CD4-positive, CD25-positive, alpha-beta regulatory T cell (primary cell): ENCODE measurements at regions not wholly inside any gene's neighbourhood (a gene's known extent, or its start where the extent isn't known, plus 50 kb on each side); places are given as distances from the start of the nearest gene placed in this dataset.

Experiments used
- ATAC-seq, 2 donors: fragments of 150-1000 bp; cut with Tn5 transposase; one replicate each; pipeline ENCODE4 v1.10.0; 2021; ENCODE audit warnings: low read depth in 2 of 2, moderate number of reproducible peaks in 2 of 2, moderate library complexity in 1 of 2
- DNase-seq, 3 donors: peaks; one replicate each; pipeline versions ENCODE4 v3.0.0 to v3.0.0-alpha.2; 2012 to 2022; ENCODE audit warnings: mixed read lengths in 1 of 3
- H3K27ac ChIP-seq: one replicate; pipeline ENCODE4 v1.7.0; 2013; ENCODE audit warnings: mild to moderate bottlenecking, low read length; ENCODE audit not compliant: insufficient read depth, poor library complexity, severe bottlenecking
- H3K27me3 ChIP-seq: one replicate; pipeline ENCODE4 v1.7.0; 2013; ENCODE audit warnings: low read length; ENCODE audit not compliant: control insufficient read depth, insufficient read depth
- H3K36me3 ChIP-seq: one replicate; pipeline ENCODE4 v1.7.0; 2013; ENCODE audit warnings: mild to moderate bottlenecking, low read length, moderate library complexity; ENCODE audit not compliant: control insufficient read depth, insufficient read depth
- H3K4me1 ChIP-seq: 2 replicates; pipeline ENCODE4 v1.7.0; 2013; ENCODE audit warnings: mild to moderate bottlenecking, low read length; ENCODE audit not compliant: insufficient read depth, control insufficient read depth, poor library complexity, severe bottlenecking
- H3K4me3 ChIP-seq: one replicate; pipeline ENCODE4 v1.7.0; 2013; ENCODE audit warnings: low read depth, mild to moderate bottlenecking, low read length, moderate library complexity
- H3K9me3 ChIP-seq, 2 experiments: 1 replicate in 1 of 2; 2 replicates in 1 of 2; pipeline ENCODE4 v1.7.0; 2013; ENCODE audit warnings: low read length in 2 of 2, mild to moderate bottlenecking in 1 of 2, moderate library complexity in 1 of 2; ENCODE audit not compliant: control insufficient read depth in 2 of 2
- H3K27ac Mint-ChIP-seq, 3 donors: one replicate each; pipeline ENCODE4 v1.8.0; 2020 to 2022; ENCODE audit warnings: mild to moderate bottlenecking in 3 of 3, mixed read lengths in 3 of 3, moderate library complexity in 2 of 3
- H3K27me3 Mint-ChIP-seq: one replicate; pipeline ENCODE4 v1.8.0; 2022; ENCODE audit warnings: mild to moderate bottlenecking, mixed read lengths
- H3K36me3 Mint-ChIP-seq: one replicate; pipeline ENCODE4 v1.8.0; 2020; ENCODE audit warnings: mixed read lengths
- H3K4me1 Mint-ChIP-seq, 4 donors: one replicate each; pipeline ENCODE4 v1.8.0; 2020 to 2022; ENCODE audit warnings: mixed read lengths in 4 of 4, mild to moderate bottlenecking in 1 of 4
- H3K4me3 Mint-ChIP-seq, 4 donors: one replicate each; pipeline ENCODE4 v1.8.0; 2020 to 2022; ENCODE audit warnings: mild to moderate bottlenecking in 4 of 4, mixed read lengths in 4 of 4, moderate library complexity in 3 of 4
- H3K9me3 Mint-ChIP-seq, 7 donors: one replicate each; pipeline ENCODE4 v1.8.0; 2020 to 2022; ENCODE audit warnings: mixed read lengths in 7 of 7, mild to moderate bottlenecking in 3 of 7, moderate library complexity in 2 of 7

GRCh38 chr3:76753599-76753998, 286.3 kb upstream of the ROBO2 start:
- H3K9me3 Mint-ChIP-seq: peaks cover 0 to 9% (median 2%) of the 10 kb centered on the region in 7 donors

GRCh38 chr3:76754247-76754646, 285.7 kb upstream of the ROBO2 start:
- Histone ChIP-seq H3K4me3 (no peak overlapping the region), H3K4me1 (no peaks in the 10 kb centered on the region), H3K9me3 (no peaks in the 10 kb centered on the region), H3K36me3 (no peaks in the 10 kb centered on the region), H3K27ac (no peak overlapping the region), H3K27me3 (no peaks in the 10 kb centered on the region)
- Mint-ChIP-seq H3K36me3 (no peaks in the 10 kb centered on the region), H3K9me3 (peaks cover 0 to 10% (median 2%) of the 10 kb centered on the region in 7 donors), H3K27ac (no peak overlapping the region), H3K4me1 (no peaks in the 10 kb centered on the region), H3K27me3 (no peaks in the 10 kb centered on the region), H3K4me3 (no peak overlapping the region)
- no peak for ATAC-seq
- DNase-seq: no peak

More at GRCh38 chr3:76753599-76753998, 286.3 kb upstream of the ROBO2 start:
- Mint-ChIP-seq H3K4me1 (no peaks in the 10 kb centered on the region), H3K27ac (no peak overlapping the region), H3K36me3 (no peaks in the 10 kb centered on the region), H3K4me3 (no peak overlapping the region), H3K27me3 (no peaks in the 10 kb centered on the region)
- Histone ChIP-seq H3K4me3 (no peak overlapping the region), H3K27ac (no peak overlapping the region), H3K4me1 (no peaks in the 10 kb centered on the region), H3K27me3 (no peaks in the 10 kb centered on the region), H3K9me3 (no peaks in the 10 kb centered on the region), H3K36me3 (no peaks in the 10 kb centered on the region)
- ATAC-seq (no peak), DNase-seq (no peak)

GRCh38 chr3:76756577-76756976, 283.3 kb upstream of the ROBO2 start:
- H3K9me3 ChIP-seq: no peaks in the 10 kb centered on the region
- no peak overlapping the region for H3K27ac ChIP-seq
- H3K9me3 Mint-ChIP-seq: peaks cover 0 to 11% (median 3%) of the 10 kb centered on the region in 7 donors
- no peak overlapping the region for H3K27ac Mint-ChIP-seq
- no peaks in the 10 kb centered on the region for H3K27me3 Mint-ChIP-seq
- no peak overlapping the region for H3K4me3 Mint-ChIP-seq
- no peaks in the 10 kb centered on the region for H3K4me1 Mint-ChIP-seq
- DNase-seq (no peak), ATAC-seq (no peak)
- no peaks in the 10 kb centered on the region for H3K36me3 ChIP-seq
- H3K4me3 ChIP-seq: no peak overlapping the region
- no peaks in the 10 kb centered on the region for H3K27me3 ChIP-seq
- no peaks in the 10 kb centered on the region for H3K4me1 ChIP-seq
- H3K36me3 Mint-ChIP-seq: no peaks in the 10 kb centered on the region

- H3K4me3 Mint-ChIP-seq: no peak overlapping the region
- H3K27me3 Mint-ChIP-seq: no peaks in the 10 kb centered on the region
Measured at GRCh38 chr3:76760336-76760735, 279.6 kb upstream of the ROBO2 start.

GRCh38 chr3:76765511-76765910, 274.4 kb upstream of the ROBO2 start:
- H3K36me3 Mint-ChIP-seq: no peaks in the 10 kb centered on the region
- H3K9me3 Mint-ChIP-seq: peaks cover 0 to 13% (median 10%) of the 10 kb centered on the region in 7 donors
- no peaks in the 10 kb centered on the region for H3K36me3 ChIP-seq
- H3K27ac Mint-ChIP-seq: no peak overlapping the region
- H3K4me1 ChIP-seq: no peaks in the 10 kb centered on the region
- ATAC-seq: no peak
- no peak overlapping the region for H3K27ac ChIP-seq
- no peak overlapping the region for H3K4me3 Mint-ChIP-seq
- no peaks in the 10 kb centered on the region for H3K27me3 Mint-ChIP-seq
- no peak overlapping the region for H3K4me3 ChIP-seq
- H3K4me1 Mint-ChIP-seq: no peaks in the 10 kb centered on the region
- no peaks in the 10 kb centered on the region for H3K27me3 ChIP-seq
- peaks cover 0 to 9% of the 10 kb centered on the region in 2 experiments for H3K9me3 ChIP-seq
- no peak for DNase-seq

More at GRCh38 chr3:76760336-76760735, 279.6 kb upstream of the ROBO2 start:
- no peaks in the 10 kb centered on the region for H3K36me3 Mint-ChIP-seq
- no peak overlapping the region for H3K27ac Mint-ChIP-seq
- Histone ChIP-seq H3K27me3 (no peaks in the 10 kb centered on the region), H3K4me3 (no peak overlapping the region), H3K36me3 (no peaks in the 10 kb centered on the region), H3K4me1 (no peaks in the 10 kb centered on the region), H3K9me3 (peaks cover 0 to under 1% of the 10 kb centered on the region in 2 experiments), H3K27ac (no peak overlapping the region)
- H3K4me1 Mint-ChIP-seq: no peaks in the 10 kb centered on the region
- ATAC-seq (no peak), DNase-seq (no peak)
- H3K9me3 Mint-ChIP-seq: peaks cover 0 to 15% (median 5%) of the 10 kb centered on the region in 7 donors

- H3K36me3 ChIP-seq: no peaks in the 10 kb centered on the region
- no peaks in the 10 kb centered on the region for H3K4me1 Mint-ChIP-seq
- H3K27ac Mint-ChIP-seq: no peak overlapping the region
- peaks cover 0 to 11% (median 9%) of the 10 kb centered on the region in 7 donors for H3K9me3 Mint-ChIP-seq
- no peaks in the 10 kb centered on the region for H3K36me3 Mint-ChIP-seq
- DNase-seq (no peak), ATAC-seq (no peak)
- no peaks in the 10 kb centered on the region for H3K27me3 ChIP-seq
- H3K27me3 Mint-ChIP-seq: no peaks in the 10 kb centered on the region
- no peak overlapping the region for H3K4me3 Mint-ChIP-seq
- peaks cover 2 to 9% of the 10 kb centered on the region in 2 experiments for H3K9me3 ChIP-seq
- H3K27ac ChIP-seq: no peak overlapping the region
- H3K4me3 ChIP-seq: no peak overlapping the region
- H3K4me1 ChIP-seq: no peaks in the 10 kb centered on the region
Measured at GRCh38 chr3:76768912-76769311, 271.0 kb upstream of the ROBO2 start.

- DNase-seq (no peak), ATAC-seq (no peak)
- H3K4me1 ChIP-seq: no peaks in the 10 kb centered on the region
- no peak overlapping the region for H3K4me3 ChIP-seq
- Mint-ChIP-seq H3K4me1 (no peaks in the 10 kb centered on the region), H3K4me3 (no peak overlapping the region), H3K36me3 (no peaks in the 10 kb centered on the region), H3K9me3 (peaks cover 0 to 14% (median 10%) of the 10 kb centered on the region in 7 donors), H3K27me3 (no peaks in the 10 kb centered on the region), H3K27ac (no peak overlapping the region)
- no peaks in the 10 kb centered on the region for H3K27me3 ChIP-seq
- H3K36me3 ChIP-seq: no peaks in the 10 kb centered on the region
- H3K27ac ChIP-seq: no peak overlapping the region
- no peaks in the 10 kb centered on the region for H3K9me3 ChIP-seq
Measured at GRCh38 chr3:76776927-76777326, 263.0 kb upstream of the ROBO2 start.

- H3K4me3 ChIP-seq: no peak overlapping the region
- Mint-ChIP-seq H3K36me3 (no peaks in the 10 kb centered on the region), H3K9me3 (peaks cover 0 to 14% (median 7%) of the 10 kb centered on the region in 7 donors), H3K27ac (no peak overlapping the region), H3K4me1 (no peaks in the 10 kb centered on the region), H3K4me3 (no peak overlapping the region), H3K27me3 (no peaks in the 10 kb centered on the region)
- peaks cover 0 to 2% of the 10 kb centered on the region in 2 experiments for H3K9me3 ChIP-seq
- DNase-seq (no peak), ATAC-seq (no peak)
- no peaks in the 10 kb centered on the region for H3K4me1 ChIP-seq
- no peaks in the 10 kb centered on the region for H3K36me3 ChIP-seq
- no peaks in the 10 kb centered on the region for H3K27me3 ChIP-seq
- no peak overlapping the region for H3K27ac ChIP-seq
Measured at GRCh38 chr3:76788206-76788605, 251.7 kb upstream of the ROBO2 start.
